ENCODE measurements at regions not wholly inside any gene's neighbourhood (a gene's known extent, or its start where the extent isn't known, plus 50 kb on each side); places are given as distances from the start of the nearest gene placed in this dataset.

DNA sequence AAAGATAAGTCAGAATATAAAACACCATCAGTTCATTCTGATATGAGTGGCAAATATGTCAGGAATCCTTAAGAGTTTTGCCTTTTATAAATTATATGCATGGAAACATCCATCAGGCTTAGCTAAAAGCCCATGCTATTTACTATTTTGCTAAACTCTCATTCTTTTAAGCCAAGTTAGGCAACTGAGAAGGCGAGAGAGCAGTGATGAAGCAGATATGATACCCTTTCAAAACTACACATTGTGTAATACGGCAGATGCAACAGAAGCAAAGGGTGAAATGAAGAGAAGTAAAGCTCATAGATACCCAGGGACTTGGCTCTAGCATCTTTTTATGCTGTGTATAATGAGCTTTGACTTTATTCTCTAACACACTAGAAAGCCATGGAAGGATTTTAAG lies 95.8 kb downstream of the SLIT2 start:
- no peak for TF ChIP-seq EZH2 (IDR thresholded peaks at IDR 0.05; ENCODE audit: low read depth, unreplicated experiment)
- no peak for TF ChIP-seq POLR2AphosphoS5 (IDR thresholded peaks at IDR 0.05; ENCODE audit: low read depth)
- TF ChIP-seq, protein P1, sequence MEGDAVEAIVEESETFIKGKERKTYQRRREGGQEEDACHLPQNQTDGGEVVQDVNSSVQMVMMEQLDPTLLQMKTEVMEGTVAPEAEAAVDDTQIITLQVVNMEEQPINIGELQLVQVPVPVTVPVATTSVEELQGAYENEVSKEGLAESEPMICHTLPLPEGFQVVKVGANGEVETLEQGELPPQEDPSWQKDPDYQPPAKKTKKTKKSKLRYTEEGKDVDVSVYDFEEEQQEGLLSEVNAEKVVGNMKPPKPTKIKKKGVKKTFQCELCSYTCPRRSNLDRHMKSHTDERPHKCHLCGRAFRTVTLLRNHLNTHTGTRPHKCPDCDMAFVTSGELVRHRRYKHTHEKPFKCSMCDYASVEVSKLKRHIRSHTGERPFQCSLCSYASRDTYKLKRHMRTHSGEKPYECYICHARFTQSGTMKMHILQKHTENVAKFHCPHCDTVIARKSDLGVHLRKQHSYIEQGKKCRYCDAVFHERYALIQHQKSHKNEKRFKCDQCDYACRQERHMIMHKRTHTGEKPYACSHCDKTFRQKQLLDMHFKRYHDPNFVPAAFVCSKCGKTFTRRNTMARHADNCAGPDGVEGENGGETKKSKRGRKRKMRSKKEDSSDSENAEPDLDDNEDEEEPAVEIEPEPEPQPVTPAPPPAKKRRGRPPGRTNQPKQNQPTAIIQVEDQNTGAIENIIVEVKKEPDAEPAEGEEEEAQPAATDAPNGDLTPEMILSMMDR (conservative IDR thresholded peaks at IDR 0.05; ENCODE audit: low read depth in 2 of 2) = no peak
- TF ChIP-seq ZNF331 (CRISPR knock-in tag; IDR thresholded peaks at IDR 0.05; ENCODE audit: low read depth) = no peak
- TF ChIP-seq, protein P2, sequence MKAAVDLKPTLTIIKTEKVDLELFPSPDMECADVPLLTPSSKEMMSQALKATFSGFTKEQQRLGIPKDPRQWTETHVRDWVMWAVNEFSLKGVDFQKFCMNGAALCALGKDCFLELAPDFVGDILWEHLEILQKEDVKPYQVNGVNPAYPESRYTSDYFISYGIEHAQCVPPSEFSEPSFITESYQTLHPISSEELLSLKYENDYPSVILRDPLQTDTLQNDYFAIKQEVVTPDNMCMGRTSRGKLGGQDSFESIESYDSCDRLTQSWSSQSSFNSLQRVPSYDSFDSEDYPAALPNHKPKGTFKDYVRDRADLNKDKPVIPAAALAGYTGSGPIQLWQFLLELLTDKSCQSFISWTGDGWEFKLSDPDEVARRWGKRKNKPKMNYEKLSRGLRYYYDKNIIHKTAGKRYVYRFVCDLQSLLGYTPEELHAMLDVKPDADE (IDR thresholded peaks at IDR 0.05) = no peak
- TF ChIP-seq EZH2phosphoT487 (IDR thresholded peaks at IDR 0.05; ENCODE audit: unreplicated experiment) = no peak
- TF ChIP-seq JUNB (IDR thresholded peaks at IDR 0.05; ENCODE audit: unreplicated experiment) = no peak
- no peak for TF ChIP-seq CREB1 (CRISPR knock-in tag; IDR thresholded peaks at IDR 0.05; ENCODE audit: low read depth)
- TF ChIP-seq, protein P3, sequence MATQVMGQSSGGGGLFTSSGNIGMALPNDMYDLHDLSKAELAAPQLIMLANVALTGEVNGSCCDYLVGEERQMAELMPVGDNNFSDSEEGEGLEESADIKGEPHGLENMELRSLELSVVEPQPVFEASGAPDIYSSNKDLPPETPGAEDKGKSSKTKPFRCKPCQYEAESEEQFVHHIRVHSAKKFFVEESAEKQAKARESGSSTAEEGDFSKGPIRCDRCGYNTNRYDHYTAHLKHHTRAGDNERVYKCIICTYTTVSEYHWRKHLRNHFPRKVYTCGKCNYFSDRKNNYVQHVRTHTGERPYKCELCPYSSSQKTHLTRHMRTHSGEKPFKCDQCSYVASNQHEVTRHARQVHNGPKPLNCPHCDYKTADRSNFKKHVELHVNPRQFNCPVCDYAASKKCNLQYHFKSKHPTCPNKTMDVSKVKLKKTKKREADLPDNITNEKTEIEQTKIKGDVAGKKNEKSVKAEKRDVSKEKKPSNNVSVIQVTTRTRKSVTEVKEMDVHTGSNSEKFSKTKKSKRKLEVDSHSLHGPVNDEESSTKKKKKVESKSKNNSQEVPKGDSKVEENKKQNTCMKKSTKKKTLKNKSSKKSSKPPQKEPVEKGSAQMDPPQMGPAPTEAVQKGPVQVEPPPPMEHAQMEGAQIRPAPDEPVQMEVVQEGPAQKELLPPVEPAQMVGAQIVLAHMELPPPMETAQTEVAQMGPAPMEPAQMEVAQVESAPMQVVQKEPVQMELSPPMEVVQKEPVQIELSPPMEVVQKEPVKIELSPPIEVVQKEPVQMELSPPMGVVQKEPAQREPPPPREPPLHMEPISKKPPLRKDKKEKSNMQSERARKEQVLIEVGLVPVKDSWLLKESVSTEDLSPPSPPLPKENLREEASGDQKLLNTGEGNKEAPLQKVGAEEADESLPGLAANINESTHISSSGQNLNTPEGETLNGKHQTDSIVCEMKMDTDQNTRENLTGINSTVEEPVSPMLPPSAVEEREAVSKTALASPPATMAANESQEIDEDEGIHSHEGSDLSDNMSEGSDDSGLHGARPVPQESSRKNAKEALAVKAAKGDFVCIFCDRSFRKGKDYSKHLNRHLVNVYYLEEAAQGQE (IDR thresholded peaks at IDR 0.05; ENCODE audit: unreplicated experiment) = no peak

All from GM23338 (cell line).